OCI-M2 (cell line): ENCODE measurements at regions not wholly inside any gene's neighbourhood (a gene's known extent, or its start where the extent isn't known, plus 50 kb on each side); places are given as distances from the start of the nearest gene placed in this dataset.

Experiments
- DNase-seq: peaks from one replicate; lab custom pipeline; 2025; ENCODE audit not compliant: unreplicated experiment; lab: John Stamatoyannopoulos, UW

- DNase-seq, result no peak
Observed at GRCh38 chr6:138607478-138608433, 108.5 kb upstream of the NHSL1 start.

GRCh38 chr6:138608896-138609295 lies 109.6 kb upstream of the NHSL1 start:
- no peak for DNase-seq

DNA sequence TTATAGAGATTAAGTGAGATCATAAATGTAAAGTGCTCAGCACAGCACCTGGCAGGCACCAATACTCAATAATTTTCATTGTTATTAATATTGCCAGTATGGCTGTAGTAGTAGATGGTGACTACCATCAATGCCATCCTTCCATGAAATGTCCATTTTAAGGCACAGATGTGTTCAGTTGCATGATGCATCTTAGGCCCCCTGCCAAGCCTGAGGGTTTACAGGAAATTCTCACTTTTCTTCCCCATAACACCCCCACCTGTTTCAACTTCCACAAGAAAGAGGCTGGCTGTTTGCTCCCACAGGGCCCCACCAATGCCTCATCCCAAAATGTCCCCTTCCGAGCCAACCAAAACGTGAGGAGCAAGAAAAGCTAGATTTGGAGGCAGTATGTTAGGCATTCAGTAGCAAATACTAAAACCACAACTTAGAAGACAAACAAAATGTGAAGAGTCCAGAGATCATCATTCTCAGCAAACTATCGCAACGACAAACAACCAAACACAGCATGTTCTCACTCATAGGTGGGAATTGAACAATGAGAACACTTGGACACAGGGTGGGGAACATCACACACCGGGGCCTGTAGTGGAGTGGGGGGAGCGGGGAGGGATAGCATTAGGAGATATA lies 110.6 kb upstream of the NHSL1 start:
- DNase-seq, result no peak

DNA sequence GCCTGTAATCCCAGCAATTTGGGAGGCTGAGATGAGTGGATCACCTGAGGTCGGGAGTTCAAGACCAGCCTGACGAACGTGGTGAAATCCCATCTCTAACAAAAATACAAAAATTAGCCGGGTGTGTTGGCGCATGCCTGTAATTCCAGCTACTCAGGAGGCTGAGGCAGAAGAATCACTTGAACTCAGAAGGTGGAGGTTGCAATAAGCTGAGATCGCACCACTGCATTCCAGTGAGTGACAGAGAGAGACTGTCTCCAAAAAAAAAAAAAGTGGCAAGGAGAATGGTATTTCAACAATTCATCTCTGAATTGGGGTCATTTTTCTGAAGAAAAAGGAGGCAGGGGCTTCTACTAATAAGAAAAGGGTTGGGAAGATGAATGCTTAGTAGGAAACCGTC lies 111.5 kb upstream of the NHSL1 start:
- no peak for DNase-seq

DNA sequence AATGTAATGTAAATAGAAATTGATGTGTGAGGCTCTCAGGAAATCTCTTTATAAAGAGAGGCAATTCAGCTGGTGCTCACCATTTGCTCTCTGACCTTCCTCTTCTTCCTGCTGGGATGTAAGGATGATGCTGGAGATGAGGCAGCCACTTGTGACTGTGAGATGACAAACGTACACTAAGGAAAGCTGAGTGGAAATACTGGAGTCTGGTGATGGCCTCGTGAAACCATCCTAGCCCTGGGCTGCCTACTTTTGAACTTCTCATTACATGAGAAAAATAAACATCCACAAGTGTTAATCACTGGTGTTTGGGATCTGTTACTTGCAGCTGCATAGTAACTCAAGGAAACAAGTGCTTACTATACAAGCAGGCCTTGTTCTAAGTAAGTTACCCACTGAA lies 114.9 kb upstream of the NHSL1 start:
- no peak for DNase-seq

DNA sequence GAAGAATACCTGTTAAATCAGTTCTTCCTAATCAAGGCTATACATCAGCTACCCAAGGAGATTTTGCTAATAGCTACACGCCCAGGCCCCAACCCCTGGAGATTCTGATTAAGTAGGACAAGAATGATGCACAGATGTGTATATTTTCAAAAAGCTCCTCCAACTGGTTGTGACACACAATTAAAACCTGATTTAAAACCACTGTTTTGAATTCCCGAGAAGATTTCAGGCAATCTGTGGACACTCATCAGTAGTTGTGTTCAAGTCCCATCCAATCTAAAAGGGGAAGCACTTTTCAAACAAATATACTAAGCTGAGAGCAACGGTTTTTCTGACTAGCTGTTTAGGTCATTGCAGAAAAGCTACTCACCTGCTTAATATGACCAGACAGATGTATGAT lies 118.9 kb upstream of the NHSL1 start:
- DNase-seq, result no peak

- DNase-seq, result no peak
Observed at GRCh38 chr6:138620630-138621029, 121.3 kb upstream of the NHSL1 start.

GRCh38 chr6:138622967-138623366 lies 123.7 kb upstream of the NHSL1 start:
- DNase-seq, result no peak

DNA sequence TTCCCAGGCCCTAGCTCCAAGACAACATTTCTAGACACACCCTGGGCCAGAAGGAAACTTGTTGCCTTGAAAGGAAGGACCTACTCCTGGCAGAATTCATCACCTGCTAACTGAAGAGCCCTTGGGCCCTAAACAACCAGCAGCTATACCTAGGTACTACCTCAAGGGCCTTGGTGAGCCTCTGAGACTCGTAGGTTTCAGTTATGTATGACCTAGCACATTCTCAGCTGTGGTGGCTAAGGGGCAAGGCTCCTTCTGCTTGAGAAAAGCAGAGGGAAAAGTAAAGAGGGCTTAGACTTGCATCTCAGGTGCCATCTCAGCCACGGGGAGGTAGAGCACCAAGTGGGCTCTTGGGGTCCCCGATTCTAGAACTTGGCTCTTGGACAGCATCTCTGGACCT lies 132.3 kb upstream of the NHSL1 start:
- DNase-seq, result no peak

- no peak for DNase-seq
Observed at GRCh38 chr6:138637822-138638221, 135.7 kb upstream of the CCDC28A start.

- DNase-seq, result no peak
Observed at GRCh38 chr6:138638604-138639003, 135.0 kb upstream of the CCDC28A start.

GRCh38 chr6:138640028-138640427 lies 133.5 kb upstream of the CCDC28A start:
- DNase-seq, result no peak

- no peak for DNase-seq
Observed at GRCh38 chr6:138643210-138643609, 130.4 kb upstream of the CCDC28A start.

DNA sequence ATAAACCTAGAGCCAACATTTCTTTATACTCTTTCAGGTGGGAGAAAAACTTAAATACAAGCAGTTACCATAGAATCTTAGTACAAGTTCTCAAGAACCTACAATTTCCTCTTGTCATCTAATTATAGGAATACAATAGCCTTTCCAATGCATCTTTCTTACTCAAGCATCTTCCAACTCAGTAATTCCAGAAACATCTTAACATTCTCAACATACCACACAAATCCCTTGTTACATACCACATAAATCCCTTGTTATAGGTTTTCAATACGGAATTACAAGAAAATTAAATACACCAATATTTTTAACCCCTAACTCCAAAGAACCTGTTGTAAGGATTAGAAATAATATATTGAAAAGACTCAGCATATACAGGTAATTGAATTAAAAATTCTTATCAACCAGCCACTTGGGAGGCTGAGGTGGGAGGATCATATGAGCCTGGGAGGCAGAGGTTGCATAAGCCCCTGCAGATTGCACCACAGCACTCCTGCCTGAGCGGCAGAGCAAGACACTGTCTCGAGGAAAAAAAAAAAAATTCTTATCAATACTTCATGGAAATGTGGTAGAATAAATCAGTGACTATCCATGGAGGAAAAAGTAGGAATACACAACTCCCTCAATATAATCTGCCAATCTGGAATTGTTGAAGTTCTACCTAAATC lies 127.5 kb upstream of the CCDC28A start:
- DNase-seq, result no peak

DNA sequence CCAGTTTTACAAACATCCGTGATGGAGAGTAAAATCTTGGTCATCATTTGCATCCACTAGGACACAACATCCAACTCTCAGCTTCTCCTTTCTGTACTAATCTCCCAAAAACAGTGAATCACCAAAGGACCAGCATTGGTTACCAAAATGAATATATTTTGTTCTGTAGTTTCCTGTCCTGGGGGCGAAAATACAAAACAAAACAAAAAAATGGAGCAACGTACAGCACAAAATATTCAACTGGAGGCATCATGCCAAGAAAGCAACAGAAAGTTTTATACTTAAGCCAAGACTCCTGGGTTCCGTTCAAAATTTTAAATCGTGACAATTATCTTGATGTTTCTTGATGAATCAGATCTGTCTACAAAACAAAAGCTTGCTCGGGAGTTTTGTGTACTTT lies 126.6 kb upstream of the CCDC28A start:
- no peak for DNase-seq

GRCh38 chr6:138648127-138648526 lies 125.4 kb upstream of the CCDC28A start:
- DNase-seq, result no peak

GRCh38 chr6:138651491-138651890 lies 122.1 kb upstream of the CCDC28A start:
- DNase-seq, result no peak

DNA sequence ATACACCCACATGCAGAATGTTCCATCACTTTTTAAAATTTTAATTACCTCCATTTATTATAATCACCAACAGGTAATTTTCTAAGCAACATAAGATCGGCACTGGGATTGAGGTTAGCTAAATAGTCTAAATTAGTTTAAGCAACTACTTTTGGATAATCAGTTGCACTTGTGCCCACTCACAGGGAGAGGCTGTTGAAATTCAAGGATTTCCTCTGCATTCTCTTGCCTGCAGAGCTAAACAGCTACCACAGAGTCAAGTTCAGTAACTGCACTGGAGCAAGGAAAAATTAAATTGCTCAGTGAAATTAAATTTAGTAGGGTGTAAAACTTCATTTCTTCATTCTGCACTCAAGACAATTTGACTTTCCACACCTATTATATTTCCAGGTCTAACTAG lies 120.7 kb upstream of the CCDC28A start:
- DNase-seq, result no peak

DNA sequence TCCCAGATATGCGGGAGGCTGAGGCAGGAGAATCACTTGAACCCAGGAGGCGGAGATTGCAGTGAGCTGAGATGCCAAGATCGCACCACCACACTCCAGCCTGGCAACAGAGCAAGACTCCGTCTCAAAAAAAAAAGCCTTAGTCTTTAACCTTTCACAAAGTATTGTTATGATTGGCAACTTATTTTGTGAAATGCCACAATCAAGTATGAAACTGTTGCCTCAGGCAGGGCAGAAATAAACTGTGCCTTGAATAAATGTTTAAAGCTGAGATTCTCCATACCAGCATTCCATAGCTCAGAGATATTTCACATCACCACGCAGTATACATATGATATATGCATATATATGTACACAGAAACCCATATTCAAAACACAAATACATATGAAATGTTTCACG lies 120.1 kb upstream of the CCDC28A start:
- no peak for DNase-seq

DNA sequence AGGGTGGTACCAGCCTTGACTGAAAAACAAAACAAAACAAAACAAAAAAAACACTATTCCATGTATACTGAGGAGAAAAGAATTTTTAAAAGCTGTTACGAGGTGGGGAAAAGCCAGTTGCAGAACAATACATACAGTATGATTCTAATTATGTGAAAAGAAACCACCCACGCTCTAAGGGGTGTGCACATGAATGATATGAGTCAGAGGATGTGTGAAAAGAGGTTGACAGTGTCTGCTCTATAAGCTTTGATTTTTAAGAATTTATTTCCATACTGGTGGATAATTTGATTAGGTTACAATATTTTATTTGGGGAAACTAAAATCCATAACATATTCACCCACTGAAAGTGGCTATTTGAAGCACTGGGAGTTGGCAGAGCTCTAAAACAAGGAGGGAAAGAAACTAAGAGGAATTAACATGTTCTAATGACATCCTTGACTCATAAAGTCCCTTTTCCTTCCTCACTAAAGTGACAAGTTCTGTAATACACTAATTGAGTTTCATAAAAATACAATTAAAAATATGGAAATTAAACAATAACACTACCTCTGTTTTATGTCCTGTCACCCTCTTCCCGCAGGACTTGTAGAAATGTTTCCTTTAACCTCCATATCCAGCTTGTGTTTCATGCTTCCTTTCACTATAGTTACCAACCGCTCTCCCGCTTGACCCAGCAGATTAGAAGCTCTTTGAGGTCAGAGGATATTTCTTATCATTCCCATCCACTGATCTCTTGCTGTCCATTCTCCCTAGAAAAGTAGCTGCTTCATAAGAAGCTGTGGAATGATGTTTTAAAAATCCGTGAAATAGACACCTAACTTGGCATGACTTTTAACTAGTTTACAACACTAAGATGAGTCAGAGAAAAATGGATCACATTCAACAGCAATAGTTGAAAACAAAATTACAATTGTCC lies 118.6 kb upstream of the CCDC28A start:
- DNase-seq, result no peak

- DNase-seq, result no peak
Observed at GRCh38 chr6:138655828-138656227, 117.7 kb upstream of the CCDC28A start.
